SK-N-SH treated with all-trans-retinoic acid at 6 μM for 48 hours (cell line): ENCODE measurements at regions not wholly inside any gene's neighbourhood (a gene's known extent, or its start where the extent isn't known, plus 50 kb on each side); places are given as distances from the start of the nearest gene placed in this dataset.

ENCODE experiments used
- ATAC-seq: fragments of 200-7000 bp; cut with Tn5 transposase; 3 replicates; pipeline ENCODE4 v1.9.1; 2020; ENCODE audit warnings: mild to moderate bottlenecking, moderate library complexity
- ARNTL ChIP-seq: fragments of 450-650 bp; formaldehyde crosslinking; IDR thresholded peaks from 2 replicates; pipeline ENCODE4 v1.5.0; 2020; ENCODE audit warnings: low read depth, mild to moderate bottlenecking, moderate library complexity, borderline replicate concordance
- CREB5 ChIP-seq: fragments of 250-450 bp; sonication (Bioruptor Pico); IDR thresholded peaks from 2 replicates; pipeline ENCODE4 v1.5.1; 2020; ENCODE audit warnings: low read depth, mild to moderate bottlenecking, moderate library complexity
- CSDC2 ChIP-seq: fragments of 250-450 bp; sonication (Bioruptor Pico); IDR thresholded peaks from 2 replicates; pipeline ENCODE4 v1.5.0; 2020; ENCODE audit warnings: mild to moderate bottlenecking, moderate library complexity
- CSRNP3 ChIP-seq: fragments of 250-450 bp; sonication (Bioruptor Pico); IDR thresholded peaks from 2 replicates; pipeline ENCODE4 v1.5.1; 2021; ENCODE audit warnings: mild to moderate bottlenecking, moderate library complexity
- ESRRG ChIP-seq: fragments of 250-450 bp; sonication (Bioruptor Pico); IDR thresholded peaks from 2 replicates; pipeline ENCODE4 v1.6.1; 2021; ENCODE audit warnings: mild to moderate bottlenecking
- GLIS3 ChIP-seq: fragments of 250-450 bp; sonication (Bioruptor Pico); IDR thresholded peaks from 2 replicates; pipeline ENCODE4 v1.5.0; 2020; ENCODE audit warnings: mild to moderate bottlenecking, moderate library complexity
- ISL1 ChIP-seq: fragments of 250-450 bp; sonication (Bioruptor Pico); IDR thresholded peaks from 2 replicates; pipeline ENCODE4 v2.1.2; 2022; ENCODE audit warnings: mild to moderate bottlenecking, moderate library complexity
- OSR1 ChIP-seq: fragments of 250-450 bp; sonication (Bioruptor Pico); IDR thresholded peaks from 2 replicates; pipeline ENCODE4 v1.8.0; 2022; ENCODE audit warnings: moderate library complexity, mild to moderate bottlenecking, inconsistent platforms
- PATZ1 ChIP-seq: fragments of 250-450 bp; sonication (Bioruptor Pico); IDR thresholded peaks from 2 replicates; pipeline ENCODE4 v1.8.0; 2020; ENCODE audit warnings: mild to moderate bottlenecking, moderate library complexity, borderline replicate concordance
- POU6F1 ChIP-seq: fragments of 250-450 bp; sonication (Bioruptor Pico); IDR thresholded peaks from 2 replicates; pipeline ENCODE4 v1.8.0; 2021; ENCODE audit warnings: low read depth, mild to moderate bottlenecking, moderate library complexity, borderline replicate concordance
- PPARA ChIP-seq: fragments of 250-450 bp; sonication (Bioruptor Pico); IDR thresholded peaks from 2 replicates; pipeline ENCODE4 v1.5.0; 2020; ENCODE audit warnings: mild to moderate bottlenecking, borderline replicate concordance
- RARB ChIP-seq: fragments of 250-450 bp; sonication (Bioruptor Pico); IDR thresholded peaks from 2 replicates; pipeline ENCODE4 v1.8.0; 2021; ENCODE audit warnings: mild to moderate bottlenecking, moderate library complexity
- SNAI2 ChIP-seq: fragments of 250-450 bp; sonication (Bioruptor Pico); IDR thresholded peaks from 2 replicates; pipeline ENCODE4 v1.5.0; 2020; ENCODE audit warnings: mild to moderate bottlenecking, moderate library complexity
- TCF4 ChIP-seq: fragments of 250-450 bp; sonication (Bioruptor Pico); IDR thresholded peaks from 2 replicates; pipeline ENCODE4 v1.8.0; 2021; ENCODE audit warnings: mild to moderate bottlenecking, moderate library complexity, borderline replicate concordance
- ZC3H10 ChIP-seq: fragments of 250-450 bp; sonication (Bioruptor Pico); IDR thresholded peaks from 2 replicates; pipeline ENCODE4 v1.5.1; 2021; ENCODE audit warnings: mild to moderate bottlenecking, moderate library complexity
- ZFP3 ChIP-seq: fragments of 250-450 bp; sonication (Bioruptor Pico); IDR thresholded peaks from 2 replicates; pipeline ENCODE4 v1.5.0; 2020; ENCODE audit warnings: mild to moderate bottlenecking, moderate library complexity
- ZNF565 ChIP-seq: fragments of 450-650 bp; formaldehyde crosslinking; conservative IDR thresholded peaks from 2 replicates; pipeline ENCODE4 v1.5.0; 2020; ENCODE audit warnings: low read depth, mild to moderate bottlenecking, moderate library complexity
- ZNF70 ChIP-seq: fragments of 450-650 bp; formaldehyde crosslinking; IDR thresholded peaks from 2 replicates; pipeline ENCODE4 v1.5.0; 2020; ENCODE audit warnings: mild to moderate bottlenecking, moderate library complexity
- ZNF8 ChIP-seq: fragments of 450-650 bp; formaldehyde crosslinking; IDR thresholded peaks from 2 replicates; pipeline ENCODE4 v1.5.0; 2020; ENCODE audit warnings: mild to moderate bottlenecking, moderate library complexity
- TF ChIP-seq, protein P1 (sequence below): fragments of 250-450 bp; sonication (Bioruptor Pico); IDR thresholded peaks from 2 replicates; pipeline ENCODE4 v1.5.0; 2020; ENCODE audit warnings: mild to moderate bottlenecking, moderate library complexity

GRCh38 chr9:85212887-85213286, 528.9 kb downstream of the AGTPBP1 start:
- TF ChIP-seq ISL1 (CRISPR knock-in tag) (no peak), PATZ1 (CRISPR knock-in tag) (peak; percentile 27; the same call in 1 of the 2 replicates), SNAI2 (CRISPR knock-in tag) (no peak)
- ATAC-seq: peak; percentile 76

GRCh38 chr9:85212209-85212608, 529.5 kb downstream of the AGTPBP1 start:
- ATAC-seq: peak; percentile 80
- TF ChIP-seq CREB5 (no peak), ZNF565 (CRISPR knock-in tag) (no peak), GLIS3 (CRISPR knock-in tag) (no peak), ZNF8 (CRISPR knock-in tag) (no peak), PPARA (no peak), CSRNP3 (CRISPR knock-in tag) (no peak), ISL1 (CRISPR knock-in tag) (no peak), CSDC2 (no peak), PATZ1 (CRISPR knock-in tag) (no peak), ESRRG (CRISPR knock-in tag) (no peak), SNAI2 (CRISPR knock-in tag) (no peak), ARNTL (no peak), RARB (CRISPR knock-in tag) (no peak)

- no peak for ATAC-seq
- no peak for TF ChIP-seq TCF4 (CRISPR knock-in tag)
- TF ChIP-seq ZFP3 (CRISPR knock-in tag): no peak
- TF ChIP-seq POU6F1: no peak
- no peak for TF ChIP-seq CSRNP3 (CRISPR knock-in tag)
- TF ChIP-seq ZC3H10: no peak
- no peak for TF ChIP-seq OSR1
- no peak for TF ChIP-seq ZNF70 (CRISPR knock-in tag)
- TF ChIP-seq RARB (CRISPR knock-in tag): no peak
- no peak for TF ChIP-seq ESRRG (CRISPR knock-in tag)
- no peak for TF ChIP-seq ARNTL
- no peak for TF ChIP-seq SNAI2 (CRISPR knock-in tag)
- no peak for TF ChIP-seq PATZ1 (CRISPR knock-in tag)
- no peak for TF ChIP-seq CREB5
- TF ChIP-seq, protein P1, sequence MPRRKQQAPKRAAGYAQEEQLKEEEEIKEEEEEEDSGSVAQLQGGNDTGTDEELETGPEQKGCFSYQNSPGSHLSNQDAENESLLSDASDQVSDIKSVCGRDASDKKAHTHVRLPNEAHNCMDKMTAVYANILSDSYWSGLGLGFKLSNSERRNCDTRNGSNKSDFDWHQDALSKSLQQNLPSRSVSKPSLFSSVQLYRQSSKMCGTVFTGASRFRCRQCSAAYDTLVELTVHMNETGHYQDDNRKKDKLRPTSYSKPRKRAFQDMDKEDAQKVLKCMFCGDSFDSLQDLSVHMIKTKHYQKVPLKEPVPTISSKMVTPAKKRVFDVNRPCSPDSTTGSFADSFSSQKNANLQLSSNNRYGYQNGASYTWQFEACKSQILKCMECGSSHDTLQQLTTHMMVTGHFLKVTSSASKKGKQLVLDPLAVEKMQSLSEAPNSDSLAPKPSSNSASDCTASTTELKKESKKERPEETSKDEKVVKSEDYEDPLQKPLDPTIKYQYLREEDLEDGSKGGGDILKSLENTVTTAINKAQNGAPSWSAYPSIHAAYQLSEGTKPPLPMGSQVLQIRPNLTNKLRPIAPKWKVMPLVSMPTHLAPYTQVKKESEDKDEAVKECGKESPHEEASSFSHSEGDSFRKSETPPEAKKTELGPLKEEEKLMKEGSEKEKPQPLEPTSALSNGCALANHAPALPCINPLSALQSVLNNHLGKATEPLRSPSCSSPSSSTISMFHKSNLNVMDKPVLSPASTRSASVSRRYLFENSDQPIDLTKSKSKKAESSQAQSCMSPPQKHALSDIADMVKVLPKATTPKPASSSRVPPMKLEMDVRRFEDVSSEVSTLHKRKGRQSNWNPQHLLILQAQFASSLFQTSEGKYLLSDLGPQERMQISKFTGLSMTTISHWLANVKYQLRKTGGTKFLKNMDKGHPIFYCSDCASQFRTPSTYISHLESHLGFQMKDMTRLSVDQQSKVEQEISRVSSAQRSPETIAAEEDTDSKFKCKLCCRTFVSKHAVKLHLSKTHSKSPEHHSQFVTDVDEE (CRISPR knock-in tag): no peak
- TF ChIP-seq ZNF565 (CRISPR knock-in tag): no peak
- TF ChIP-seq PPARA: no peak
Measured at GRCh38 chr9:85208666-85209065, 533.1 kb downstream of the AGTPBP1 start.
